Mesothelial cell of epicardium (in vitro differentiated cells): ENCODE measurements at regions not wholly inside any gene's neighbourhood (a gene's known extent, or its start where the extent isn't known, plus 50 kb on each side); places are given as distances from the start of the nearest gene placed in this dataset.
"Not testable (repeated sequence)": the region's sequence is repeated elsewhere in the genome, so short reads cannot be mapped to it uniquely, and the experiment has no call there.

Source experiments
- DNase-seq, 2 experiments: peaks; one replicate each; pipeline ENCODE4 v3.0.0; 2021; ENCODE audit warnings: low spot score in 2 of 2; ENCODE audit not compliant: unreplicated experiment in 2 of 2
- H3K27ac Mint-ChIP-seq: 2 replicates; pipeline ENCODE4 v1.8.0; 2021; ENCODE audit warnings: mixed read lengths
- H3K27me3 Mint-ChIP-seq: 2 replicates; pipeline ENCODE4 v1.8.0; 2021; ENCODE audit warnings: low read depth, mixed read lengths
- H3K36me3 Mint-ChIP-seq: 2 replicates; pipeline ENCODE4 v1.8.0; 2021; ENCODE audit warnings: mixed read lengths
- H3K4me1 Mint-ChIP-seq: 2 replicates; pipeline ENCODE4 v1.8.0; 2021; ENCODE audit warnings: mixed read lengths
- H3K4me3 Mint-ChIP-seq: 2 replicates; pipeline ENCODE4 v1.8.0; 2021; ENCODE audit warnings: mild to moderate bottlenecking, moderate library complexity, mixed read lengths
- H3K9me3 Mint-ChIP-seq: 2 replicates; pipeline ENCODE4 v1.8.0; 2021; ENCODE audit warnings: mixed read lengths
- TF ChIP-seq, protein P1 (sequence below): fragments of 200-600 bp; sonication (generic); IDR thresholded peaks from one replicate; pipeline ENCODE4 v1.5.0; 2021; ENCODE audit warnings: antibody characterized with exemption; ENCODE audit not compliant: unreplicated experiment

DNA sequence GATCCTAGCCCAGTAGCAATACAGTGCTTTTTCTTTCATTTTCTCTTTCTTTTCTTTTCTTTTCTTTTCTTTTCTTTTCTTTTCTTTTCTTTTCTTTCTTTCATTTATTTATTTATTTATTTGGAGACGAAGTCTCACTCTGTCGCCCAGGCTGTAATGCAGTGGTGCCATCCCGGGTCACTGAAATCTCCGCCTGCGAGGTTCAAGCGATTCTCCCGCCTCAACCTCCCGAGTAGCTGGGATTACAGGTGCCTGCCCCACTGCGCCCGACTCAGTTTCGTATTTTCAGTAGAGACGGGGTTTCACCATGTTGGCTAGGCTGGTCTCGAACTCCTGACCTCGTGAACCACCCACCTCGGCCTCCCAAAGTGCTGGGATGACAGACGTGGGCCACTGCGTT is 1948.0 kb upstream of the DEFB115 start:
- H3K27me3 Mint-ChIP-seq, H3K4me1 Mint-ChIP-seq, DNase-seq, H3K27ac Mint-ChIP-seq, H3K4me3 Mint-ChIP-seq: not testable (repeated sequence)
- H3K9me3 Mint-ChIP-seq = peaks cover 64% of the 10 kb centered on the region
- peaks cover 13% of the 10 kb centered on the region for H3K36me3 Mint-ChIP-seq

DNA sequence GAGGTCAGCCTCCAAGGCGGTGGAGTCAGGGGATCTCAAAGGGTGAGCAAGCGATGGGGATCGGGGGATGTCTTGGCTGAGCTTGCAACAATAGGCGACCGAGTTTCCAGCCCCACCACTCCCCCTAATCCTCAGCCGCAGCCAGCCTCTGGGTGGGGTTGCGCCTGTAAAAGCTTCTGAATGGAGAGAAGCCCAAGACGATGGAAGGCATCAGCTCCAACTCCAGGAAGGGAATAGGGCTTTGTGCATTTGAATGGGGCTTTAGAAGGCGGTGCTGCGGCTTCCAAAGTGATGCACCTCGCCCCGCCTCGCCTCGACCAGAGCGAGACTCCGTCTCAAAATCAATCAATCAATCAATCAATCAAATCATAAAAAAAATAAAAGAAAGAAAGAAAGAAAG is 1946.4 kb upstream of the DEFB115 start:
- H3K27ac Mint-ChIP-seq, H3K27me3 Mint-ChIP-seq, DNase-seq, H3K36me3 Mint-ChIP-seq, H3K4me3 Mint-ChIP-seq, H3K4me1 Mint-ChIP-seq: not testable (repeated sequence)
- peaks cover 53% of the 10 kb centered on the region for H3K9me3 Mint-ChIP-seq

DNA sequence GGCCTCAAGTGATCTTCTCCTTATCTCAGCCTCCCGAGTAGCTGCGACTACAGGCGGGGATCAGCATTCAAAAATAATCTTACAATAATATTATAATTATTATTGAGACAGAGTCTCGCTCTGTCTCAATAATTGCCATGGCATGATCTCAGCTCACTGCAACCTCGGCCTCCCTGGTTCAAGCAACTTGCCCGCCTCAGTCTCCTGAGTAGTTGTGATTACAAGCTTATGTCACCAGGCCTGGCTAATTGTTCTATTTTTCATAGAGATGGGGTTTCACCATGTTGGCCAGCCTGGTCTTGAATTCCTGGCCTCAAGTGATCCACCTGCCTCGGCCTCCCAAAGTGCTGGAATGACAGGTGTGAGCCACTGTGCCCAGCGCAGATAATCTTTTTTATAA is 1944.8 kb upstream of the DEFB115 start:
- not testable (repeated sequence) for H3K4me1 Mint-ChIP-seq, DNase-seq, H3K27me3 Mint-ChIP-seq, H3K36me3 Mint-ChIP-seq, H3K4me3 Mint-ChIP-seq, H3K27ac Mint-ChIP-seq
- H3K9me3 Mint-ChIP-seq = peaks cover 56% of the 10 kb centered on the region

DNA sequence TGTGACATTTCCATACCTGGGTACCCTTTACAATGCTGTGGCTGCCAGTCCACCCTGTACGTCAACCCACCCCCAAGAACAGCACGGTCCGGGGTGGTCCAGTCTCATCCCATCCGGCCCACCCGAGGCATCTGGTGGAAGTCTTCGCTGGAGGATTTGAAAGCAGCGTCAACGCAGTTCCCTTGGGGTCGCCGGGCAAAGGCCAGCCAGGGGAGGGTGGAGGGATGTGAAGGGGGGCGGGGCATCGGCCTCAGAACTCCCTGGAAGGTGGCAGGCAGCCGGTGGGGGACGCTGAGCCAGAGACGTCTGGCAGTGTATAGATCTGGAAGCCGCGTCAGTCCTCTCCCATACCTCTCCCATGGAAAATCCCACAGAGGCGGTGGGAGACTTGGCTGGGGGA is 1944.0 kb upstream of the DEFB115 start:
- no peaks in the 10 kb centered on the region for H3K4me1 Mint-ChIP-seq
- no peak overlapping the region for H3K27ac Mint-ChIP-seq
- TF ChIP-seq, protein P1, sequence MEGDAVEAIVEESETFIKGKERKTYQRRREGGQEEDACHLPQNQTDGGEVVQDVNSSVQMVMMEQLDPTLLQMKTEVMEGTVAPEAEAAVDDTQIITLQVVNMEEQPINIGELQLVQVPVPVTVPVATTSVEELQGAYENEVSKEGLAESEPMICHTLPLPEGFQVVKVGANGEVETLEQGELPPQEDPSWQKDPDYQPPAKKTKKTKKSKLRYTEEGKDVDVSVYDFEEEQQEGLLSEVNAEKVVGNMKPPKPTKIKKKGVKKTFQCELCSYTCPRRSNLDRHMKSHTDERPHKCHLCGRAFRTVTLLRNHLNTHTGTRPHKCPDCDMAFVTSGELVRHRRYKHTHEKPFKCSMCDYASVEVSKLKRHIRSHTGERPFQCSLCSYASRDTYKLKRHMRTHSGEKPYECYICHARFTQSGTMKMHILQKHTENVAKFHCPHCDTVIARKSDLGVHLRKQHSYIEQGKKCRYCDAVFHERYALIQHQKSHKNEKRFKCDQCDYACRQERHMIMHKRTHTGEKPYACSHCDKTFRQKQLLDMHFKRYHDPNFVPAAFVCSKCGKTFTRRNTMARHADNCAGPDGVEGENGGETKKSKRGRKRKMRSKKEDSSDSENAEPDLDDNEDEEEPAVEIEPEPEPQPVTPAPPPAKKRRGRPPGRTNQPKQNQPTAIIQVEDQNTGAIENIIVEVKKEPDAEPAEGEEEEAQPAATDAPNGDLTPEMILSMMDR = no peak
- peaks cover 4% of the 10 kb centered on the region for H3K36me3 Mint-ChIP-seq
- no peaks in the 10 kb centered on the region for H3K27me3 Mint-ChIP-seq
- H3K9me3 Mint-ChIP-seq = peaks cover 52% of the 10 kb centered on the region
- H3K4me3 Mint-ChIP-seq = no peak overlapping the region
- DNase-seq = no peak

DNA sequence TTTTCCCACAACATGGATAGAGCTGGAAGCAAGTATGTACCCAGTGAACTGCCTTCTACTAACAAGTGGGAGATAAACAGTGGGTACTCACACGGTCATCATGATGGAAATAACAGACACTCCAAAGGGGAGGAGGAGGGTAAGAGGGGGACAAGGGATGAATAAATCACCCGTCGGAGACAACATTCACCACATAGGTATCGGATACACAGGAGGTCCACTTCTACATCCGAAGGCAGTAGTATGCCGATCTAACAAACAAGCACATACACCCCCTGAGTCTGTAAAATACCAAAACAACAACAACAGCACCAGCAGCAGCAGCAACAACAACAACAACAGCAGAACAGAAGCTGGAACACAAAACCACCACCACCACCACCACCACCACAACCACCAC is 1943.2 kb upstream of the DEFB115 start:
- Mint-ChIP-seq H3K27me3 (no peaks in the 10 kb centered on the region), H3K9me3 (peaks cover 47% of the 10 kb centered on the region), H3K4me3 (no peak overlapping the region), H3K27ac (no peak overlapping the region), H3K36me3 (peaks cover under 1% of the 10 kb centered on the region), H3K4me1 (no peaks in the 10 kb centered on the region)
- TF ChIP-seq, protein P1 = no peak
- DNase-seq = no peak

DNA sequence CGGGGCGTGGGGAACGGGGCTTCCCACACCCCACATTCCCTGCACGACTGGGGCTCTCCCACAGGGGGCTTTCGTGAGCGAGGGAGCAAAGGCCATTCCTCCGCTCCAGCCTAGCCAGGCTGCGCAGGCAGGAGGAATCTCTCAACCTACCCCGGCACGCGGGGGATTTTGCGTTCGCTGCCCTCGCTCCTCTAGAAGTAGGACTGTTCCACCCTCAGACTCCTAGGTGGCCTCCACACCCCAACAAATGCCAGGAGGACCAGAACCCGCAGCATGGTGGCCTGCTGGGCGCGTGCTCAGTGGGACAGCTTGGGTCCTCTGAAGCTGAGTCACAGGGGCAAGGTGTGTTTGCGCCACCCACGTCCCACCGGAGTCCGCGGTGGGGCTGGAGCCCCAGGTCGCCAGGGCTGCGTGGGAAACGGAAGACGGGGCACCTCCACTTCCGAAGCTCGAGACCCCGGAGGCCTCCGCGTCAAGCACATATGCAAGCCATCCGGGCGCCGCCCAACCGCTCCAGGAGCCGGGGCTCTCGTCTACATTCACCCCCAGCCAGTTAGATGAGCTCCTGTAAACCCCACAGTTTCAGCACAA is 1938.5 kb upstream of the DEFB115 start:
- Mint-ChIP-seq H3K36me3 (no peaks in the 10 kb centered on the region), H3K4me3 (no peak overlapping the region), H3K27me3 (no peaks in the 10 kb centered on the region), H3K27ac (no peak overlapping the region), H3K4me1 (no peaks in the 10 kb centered on the region), H3K9me3 (peaks cover 35% of the 10 kb centered on the region)
- no peak for DNase-seq
- TF ChIP-seq, protein P1 = no peak

DNA sequence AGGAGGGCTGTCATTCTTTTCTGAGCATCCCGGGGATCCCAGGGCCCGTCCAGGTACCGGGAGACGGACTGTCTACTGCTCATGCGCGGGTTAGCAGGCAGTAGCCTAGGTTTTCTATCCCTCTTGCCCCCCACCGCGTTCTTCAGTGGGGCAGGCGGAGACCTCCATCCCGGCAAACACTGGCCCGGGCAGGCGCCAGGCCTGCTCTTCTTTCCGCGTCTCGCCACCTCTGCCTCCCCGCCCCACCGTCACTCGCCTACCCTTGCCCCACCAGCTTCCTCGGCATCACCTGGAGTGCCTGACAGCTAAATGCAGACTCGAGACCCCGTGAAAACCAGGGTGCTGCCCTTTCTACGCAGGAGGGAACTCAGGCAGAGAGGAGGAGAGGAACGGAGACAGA is 1937.7 kb upstream of the DEFB115 start:
- no peaks in the 10 kb centered on the region for H3K36me3 Mint-ChIP-seq
- no peaks in the 10 kb centered on the region for H3K4me1 Mint-ChIP-seq
- TF ChIP-seq, protein P1 = no peak
- no peak for DNase-seq
- H3K27ac Mint-ChIP-seq = no peak overlapping the region
- H3K4me3 Mint-ChIP-seq = no peak overlapping the region
- H3K27me3 Mint-ChIP-seq = no peaks in the 10 kb centered on the region
- peaks cover 29% of the 10 kb centered on the region for H3K9me3 Mint-ChIP-seq

DNA sequence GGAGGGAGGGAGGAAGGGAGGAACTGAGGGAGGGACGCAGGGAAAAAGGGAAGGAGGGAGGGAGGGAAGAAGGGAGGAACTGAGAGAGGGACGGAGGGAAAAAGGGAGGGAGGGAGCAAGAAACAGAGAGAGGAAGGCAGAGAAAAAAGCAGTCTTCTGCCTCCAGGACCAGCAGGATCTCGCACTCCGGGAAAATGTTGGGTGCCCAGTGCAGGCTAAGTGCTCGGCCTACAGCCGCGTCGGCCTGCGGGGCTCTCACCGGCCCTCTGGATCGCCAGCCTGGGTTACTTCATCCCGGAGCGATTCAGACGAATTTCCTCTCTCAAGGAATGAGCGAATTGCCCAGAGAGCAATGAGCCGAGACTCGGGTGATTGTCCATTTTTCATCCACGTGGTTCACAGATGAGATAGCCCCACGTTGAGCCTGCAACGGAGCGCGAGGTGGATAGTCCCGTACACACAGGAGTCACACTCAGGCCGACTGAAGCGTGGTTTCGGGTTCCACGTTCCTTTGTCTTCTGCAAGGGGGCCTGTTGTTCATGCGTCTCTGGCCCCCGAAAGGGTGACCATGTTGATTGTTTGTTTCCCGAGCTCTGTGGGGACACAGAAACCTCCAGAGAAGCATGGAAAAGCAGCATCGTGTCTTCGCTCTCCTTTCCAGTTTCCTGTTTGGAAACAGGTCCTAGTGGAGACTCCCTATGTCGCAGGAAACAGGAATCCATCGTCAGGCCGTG is 1937.1 kb upstream of the DEFB115 start:
- not testable (repeated sequence) for H3K27ac Mint-ChIP-seq, H3K4me1 Mint-ChIP-seq, DNase-seq, H3K27me3 Mint-ChIP-seq, H3K4me3 Mint-ChIP-seq, H3K36me3 Mint-ChIP-seq
- peaks cover 29% of the 10 kb centered on the region for H3K9me3 Mint-ChIP-seq

DNA sequence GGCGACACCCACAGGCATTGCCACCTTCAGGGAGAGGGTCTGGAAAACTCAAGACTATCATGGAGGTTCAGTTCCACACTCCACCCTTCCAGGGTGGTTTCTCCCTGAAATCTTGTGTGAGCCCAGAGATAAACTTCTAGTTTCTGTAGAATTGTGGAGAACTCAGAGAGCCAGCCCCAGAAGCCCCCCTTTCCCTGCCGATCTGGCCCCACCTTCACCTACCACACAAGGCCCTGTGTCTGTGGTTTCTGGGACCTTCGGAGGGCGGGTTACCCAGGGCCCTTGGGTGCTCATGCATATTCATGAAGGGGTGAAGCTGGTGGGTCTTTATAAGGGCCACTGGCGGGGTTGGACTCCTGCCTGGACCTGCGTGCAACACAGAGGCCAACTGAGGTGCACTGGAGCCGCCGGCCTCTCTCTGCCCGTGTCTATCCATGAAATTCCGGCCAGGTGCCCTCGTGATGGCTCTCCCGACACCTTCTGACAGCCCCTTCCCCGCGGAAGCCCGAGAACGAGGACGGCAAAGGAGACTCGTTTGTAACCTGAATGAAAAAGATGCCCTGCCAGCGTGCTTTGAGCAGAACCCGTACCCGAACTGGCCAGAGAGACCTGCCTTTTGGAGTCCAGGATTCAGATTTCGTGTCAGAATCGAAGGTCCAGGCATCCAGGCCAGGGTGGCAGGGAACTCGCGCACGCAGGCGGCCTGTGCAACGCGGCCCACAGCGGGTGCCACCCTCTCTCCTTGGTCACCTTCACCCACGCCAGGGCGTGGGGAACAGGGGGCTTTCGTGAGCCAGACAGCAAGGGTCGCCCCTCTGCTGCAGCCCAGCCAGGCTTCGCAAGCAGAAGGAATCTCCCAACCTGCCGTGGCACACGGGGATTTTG is 1933.6 kb upstream of the DEFB115 start:
- not testable (repeated sequence) for H3K27me3 Mint-ChIP-seq, H3K4me3 Mint-ChIP-seq, H3K27ac Mint-ChIP-seq, H3K36me3 Mint-ChIP-seq, DNase-seq, H3K4me1 Mint-ChIP-seq
- H3K9me3 Mint-ChIP-seq = peaks cover 29% of the 10 kb centered on the region
